WTC11 (cell line): ENCODE measurements at regions not wholly inside any gene's neighbourhood (a gene's known extent, or its start where the extent isn't known, plus 50 kb on each side); places are given as distances from the start of the nearest gene placed in this dataset.

ENCODE experiments used
- ATAC-seq: fragments of 200-7000 bp; cut with Tn5 transposase; 2 replicates; pipeline ENCODE4 v1.10.0; 2021; ENCODE audit warnings: mild to moderate bottlenecking, moderate library complexity
- CTCF ChIA-PET: fragments of 300-600 bp; sonication (Branson Sonifier 250); formaldehyde crosslinking; loops from one replicate; lab custom pipeline; 2021; ENCODE audit warnings: antibody characterized with exemption; lab: Charles Lee
- POLR2A ChIA-PET: fragments of 350-600 bp; sonication (Branson Sonifier 250); formaldehyde crosslinking; loops from one replicate; lab custom pipeline; 2021; ENCODE audit warnings: antibody characterized with exemption; lab: Charles Lee
- DNase-seq: peaks from one replicate; pipeline ENCODE4 v3.0.0; 2021; ENCODE audit warnings: low spot score
- H3K27ac Mint-ChIP-seq: 2 replicates; pipeline ENCODE4 v1.8.0; 2021; ENCODE audit warnings: mixed read lengths
- H3K27me3 Mint-ChIP-seq: 2 replicates; pipeline ENCODE4 v1.8.0; 2021; ENCODE audit warnings: low read depth, mild to moderate bottlenecking, moderate library complexity, mixed read lengths
- H3K36me3 Mint-ChIP-seq: 2 replicates; pipeline ENCODE4 v1.8.0; 2021; ENCODE audit warnings: mixed read lengths
- H3K4me1 Mint-ChIP-seq: 2 replicates; pipeline ENCODE4 v1.8.0; 2022; ENCODE audit warnings: mixed read lengths
- H3K4me3 Mint-ChIP-seq: 2 replicates; pipeline ENCODE4 v1.8.0; 2021; ENCODE audit warnings: mild to moderate bottlenecking, moderate library complexity, mixed read lengths
- H3K9me3 Mint-ChIP-seq: 2 replicates; pipeline ENCODE4 v1.8.0; 2021; ENCODE audit warnings: mixed read lengths
- CREM ChIP-seq: sonication (generic); formaldehyde crosslinking; IDR thresholded peaks from 2 replicates; pipeline ENCODE4 v1.8.1; 2022; ENCODE audit warnings: mild to moderate bottlenecking, missing genetic modification reagents, moderate library complexity
- CTCF ChIP-seq: fragments of 200-600 bp; IDR thresholded peaks from 2 replicates; pipeline ENCODE4 v1.8.0; 2022; ENCODE audit warnings: antibody characterized with exemption
- E2F1 ChIP-seq: sonication (generic); formaldehyde crosslinking; IDR thresholded peaks from 2 replicates; pipeline ENCODE4 v1.8.0; 2022; ENCODE audit warnings: mild to moderate bottlenecking, missing genetic modification reagents
- E2F4 ChIP-seq: sonication (generic); formaldehyde crosslinking; IDR thresholded peaks from 2 replicates; pipeline ENCODE4 v1.8.1; 2022; ENCODE audit warnings: low read depth, mild to moderate bottlenecking, moderate library complexity, missing genetic modification reagents, borderline replicate concordance
- ESRRA ChIP-seq: sonication (generic); formaldehyde crosslinking; IDR thresholded peaks from 2 replicates; pipeline ENCODE4 v1.8.1; 2022; ENCODE audit warnings: mild to moderate bottlenecking, missing genetic modification reagents, borderline replicate concordance
- FOXP1 ChIP-seq: sonication (generic); formaldehyde crosslinking; IDR thresholded peaks from 2 replicates; pipeline ENCODE4 v1.8.0; 2022; ENCODE audit warnings: missing genetic modification reagents, mild to moderate bottlenecking, moderate library complexity, borderline replicate concordance
- GRHL2 ChIP-seq: fragments of 250-450 bp; sonication (Bioruptor Pico); IDR thresholded peaks from 2 replicates; pipeline ENCODE4 v1.8.0; 2022; ENCODE audit warnings: mild to moderate bottlenecking, moderate library complexity; ENCODE audit not compliant: insufficient replicate concordance, severe bottlenecking
- MLX ChIP-seq: sonication (generic); formaldehyde crosslinking; IDR thresholded peaks from 2 replicates; pipeline ENCODE4 v1.8.1; 2023; ENCODE audit warnings: mild to moderate bottlenecking, missing genetic modification reagents, moderate library complexity
- MYBL2 ChIP-seq: sonication (generic); formaldehyde crosslinking; IDR thresholded peaks from 2 replicates; pipeline ENCODE4 v1.8.1; 2023; ENCODE audit warnings: mild to moderate bottlenecking, moderate library complexity, missing genetic modification reagents
- NFE2L1 ChIP-seq: sonication (generic); formaldehyde crosslinking; IDR thresholded peaks from 2 replicates; pipeline ENCODE4 v1.8.1; 2023; ENCODE audit warnings: missing genetic modification reagents
- NR1H2 ChIP-seq: sonication (generic); formaldehyde crosslinking; IDR thresholded peaks from 2 replicates; pipeline ENCODE4 v1.9.0; 2021; ENCODE audit warnings: mild to moderate bottlenecking, moderate library complexity, missing genetic modification reagents
- NR2C2 ChIP-seq: sonication (generic); formaldehyde crosslinking; IDR thresholded peaks from 2 replicates; pipeline ENCODE4 v1.8.0; 2022; ENCODE audit warnings: mild to moderate bottlenecking, missing genetic modification reagents
- NR3C1 ChIP-seq: sonication (generic); formaldehyde crosslinking; conservative IDR thresholded peaks from 2 replicates; pipeline ENCODE4 v1.8.1; 2023; ENCODE audit warnings: low read depth, mild to moderate bottlenecking, missing genetic modification reagents
- RORB ChIP-seq: fragments of 250-450 bp; sonication (Bioruptor Pico); IDR thresholded peaks from 2 replicates; pipeline ENCODE4 v1.9.0; 2021; ENCODE audit warnings: mild to moderate bottlenecking
- SMAD3 ChIP-seq: sonication (generic); formaldehyde crosslinking; IDR thresholded peaks from 2 replicates; pipeline ENCODE4 v1.8.0; 2022; ENCODE audit warnings: missing genetic modification reagents, mild to moderate bottlenecking, borderline replicate concordance
- SOX15 ChIP-seq: fragments of 250-450 bp; sonication (Bioruptor Pico); IDR thresholded peaks from 2 replicates; pipeline ENCODE4 v1.9.0; 2021; ENCODE audit warnings: mild to moderate bottlenecking
- TEAD1 ChIP-seq: sonication (generic); formaldehyde crosslinking; IDR thresholded peaks from 2 replicates; pipeline ENCODE4 v1.8.0; 2022; ENCODE audit warnings: mild to moderate bottlenecking, missing genetic modification reagents
- TP53 ChIP-seq: sonication (generic); formaldehyde crosslinking; IDR thresholded peaks from 2 replicates; pipeline ENCODE4 v1.8.1; 2023; ENCODE audit warnings: mild to moderate bottlenecking, missing genetic modification reagents
- ZNF219 ChIP-seq: sonication (generic); formaldehyde crosslinking; IDR thresholded peaks from 2 replicates; pipeline ENCODE4 v1.8.0; 2023; ENCODE audit warnings: missing genetic modification reagents, mild to moderate bottlenecking, borderline replicate concordance
- ZNF671 ChIP-seq: fragments of 250-450 bp; sonication (Bioruptor Pico); IDR thresholded peaks from 2 replicates; pipeline ENCODE4 v1.8.0; 2021; ENCODE audit warnings: mild to moderate bottlenecking
- TF ChIP-seq, protein P1 (sequence below): fragments of 250-450 bp; sonication (Bioruptor Pico); conservative IDR thresholded peaks from 2 replicates; pipeline ENCODE4 v1.9.0; 2021; ENCODE audit warnings: mild to moderate bottlenecking
- TF ChIP-seq, protein P2 (sequence below): fragments of 250-450 bp; sonication (Bioruptor Pico); IDR thresholded peaks from 2 replicates; pipeline ENCODE4 v1.9.0; 2021; ENCODE audit warnings: moderate library complexity, mild to moderate bottlenecking, inconsistent platforms, borderline replicate concordance
- TF ChIP-seq, protein P3 (sequence below): sonication (generic); formaldehyde crosslinking; IDR thresholded peaks from 2 replicates; pipeline ENCODE4 v1.8.0; 2022; ENCODE audit warnings: mild to moderate bottlenecking, missing genetic modification reagents
- TF ChIP-seq, protein P4 (sequence below): sonication (generic); formaldehyde crosslinking; IDR thresholded peaks from 2 replicates; pipeline ENCODE4 v1.8.0; 2023; ENCODE audit warnings: missing genetic modification reagents, mild to moderate bottlenecking, borderline replicate concordance

- Mint-ChIP-seq H3K9me3 (peaks cover 2% of the 10 kb centered on the region; the same call in 1 of the 2 replicates), H3K4me1 (no peaks in the 10 kb centered on the region), H3K27ac (no peak overlapping the region), H3K4me3 (no peak overlapping the region), H3K27me3 (peaks cover 4% of the 10 kb centered on the region; the same call in 1 of the 2 replicates), H3K36me3 (no peaks in the 10 kb centered on the region; the same call in 1 of the 2 replicates)
- no peak for DNase-seq
- TF ChIP-seq, protein P1, sequence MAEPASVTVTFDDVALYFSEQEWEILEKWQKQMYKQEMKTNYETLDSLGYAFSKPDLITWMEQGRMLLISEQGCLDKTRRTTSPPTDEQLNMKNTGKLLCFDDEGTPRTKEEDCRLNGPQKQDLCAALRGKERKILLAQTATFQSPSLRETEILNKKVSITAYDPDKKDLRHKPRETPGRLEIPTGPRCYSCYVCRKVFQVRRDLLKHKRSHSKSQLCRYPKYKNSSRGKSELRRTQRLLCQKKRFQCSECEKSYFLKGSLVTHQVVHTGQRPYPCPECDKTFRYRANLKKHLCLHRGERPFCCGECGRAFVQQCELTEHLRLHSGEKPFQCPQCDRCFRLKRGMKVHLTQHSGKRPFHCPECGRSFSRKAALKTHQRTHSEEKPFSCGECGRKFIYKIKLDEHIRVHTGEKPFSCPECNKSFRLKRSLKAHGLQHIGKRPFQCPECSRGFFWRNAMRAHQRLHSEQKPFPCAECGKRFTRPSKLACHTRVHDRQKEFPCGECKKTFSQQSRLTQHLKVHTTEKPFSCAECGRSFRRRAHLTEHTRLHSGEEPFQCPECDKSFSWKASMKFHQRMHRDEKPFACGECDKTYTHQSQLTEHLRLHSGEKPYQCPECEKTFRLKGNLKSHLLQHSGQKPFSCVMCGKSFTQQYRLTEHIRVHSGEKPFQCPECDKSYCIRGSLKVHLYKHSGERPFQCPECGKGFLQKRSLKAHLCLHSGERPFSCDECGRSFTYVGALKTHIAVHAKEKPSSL (CRISPR knock-in tag), result no peak
- TF ChIP-seq, protein P2, sequence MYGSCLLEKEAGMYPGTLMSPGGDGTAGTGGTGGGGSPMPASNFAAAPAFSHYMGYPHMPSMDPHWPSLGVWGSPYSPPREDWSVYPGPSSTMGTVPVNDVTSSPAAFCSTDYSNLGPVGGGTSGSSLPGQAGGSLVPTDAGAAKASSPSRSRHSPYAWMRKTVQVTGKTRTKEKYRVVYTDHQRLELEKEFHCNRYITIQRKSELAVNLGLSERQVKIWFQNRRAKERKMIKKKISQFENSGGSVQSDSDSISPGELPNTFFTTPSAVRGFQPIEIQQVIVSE, result no peak
- TF ChIP-seq CTCF (no peak), E2F1 (CRISPR knock-in tag) (no peak), ZNF219 (CRISPR knock-in tag) (no peak), TEAD1 (no peak), SOX15 (CRISPR knock-in tag) (no peak), CREM (CRISPR knock-in tag) (no peak), NR2C2 (no peak), MYBL2 (CRISPR knock-in tag) (no peak), NR3C1 (no peak), RORB (CRISPR knock-in tag) (no peak)
- TF ChIP-seq, protein P3, sequence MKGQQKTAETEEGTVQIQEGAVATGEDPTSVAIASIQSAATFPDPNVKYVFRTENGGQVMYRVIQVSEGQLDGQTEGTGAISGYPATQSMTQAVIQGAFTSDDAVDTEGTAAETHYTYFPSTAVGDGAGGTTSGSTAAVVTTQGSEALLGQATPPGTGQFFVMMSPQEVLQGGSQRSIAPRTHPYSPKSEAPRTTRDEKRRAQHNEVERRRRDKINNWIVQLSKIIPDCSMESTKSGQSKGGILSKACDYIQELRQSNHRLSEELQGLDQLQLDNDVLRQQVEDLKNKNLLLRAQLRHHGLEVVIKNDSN (CRISPR knock-in tag), result no peak
- TF ChIP-seq, protein P4, sequence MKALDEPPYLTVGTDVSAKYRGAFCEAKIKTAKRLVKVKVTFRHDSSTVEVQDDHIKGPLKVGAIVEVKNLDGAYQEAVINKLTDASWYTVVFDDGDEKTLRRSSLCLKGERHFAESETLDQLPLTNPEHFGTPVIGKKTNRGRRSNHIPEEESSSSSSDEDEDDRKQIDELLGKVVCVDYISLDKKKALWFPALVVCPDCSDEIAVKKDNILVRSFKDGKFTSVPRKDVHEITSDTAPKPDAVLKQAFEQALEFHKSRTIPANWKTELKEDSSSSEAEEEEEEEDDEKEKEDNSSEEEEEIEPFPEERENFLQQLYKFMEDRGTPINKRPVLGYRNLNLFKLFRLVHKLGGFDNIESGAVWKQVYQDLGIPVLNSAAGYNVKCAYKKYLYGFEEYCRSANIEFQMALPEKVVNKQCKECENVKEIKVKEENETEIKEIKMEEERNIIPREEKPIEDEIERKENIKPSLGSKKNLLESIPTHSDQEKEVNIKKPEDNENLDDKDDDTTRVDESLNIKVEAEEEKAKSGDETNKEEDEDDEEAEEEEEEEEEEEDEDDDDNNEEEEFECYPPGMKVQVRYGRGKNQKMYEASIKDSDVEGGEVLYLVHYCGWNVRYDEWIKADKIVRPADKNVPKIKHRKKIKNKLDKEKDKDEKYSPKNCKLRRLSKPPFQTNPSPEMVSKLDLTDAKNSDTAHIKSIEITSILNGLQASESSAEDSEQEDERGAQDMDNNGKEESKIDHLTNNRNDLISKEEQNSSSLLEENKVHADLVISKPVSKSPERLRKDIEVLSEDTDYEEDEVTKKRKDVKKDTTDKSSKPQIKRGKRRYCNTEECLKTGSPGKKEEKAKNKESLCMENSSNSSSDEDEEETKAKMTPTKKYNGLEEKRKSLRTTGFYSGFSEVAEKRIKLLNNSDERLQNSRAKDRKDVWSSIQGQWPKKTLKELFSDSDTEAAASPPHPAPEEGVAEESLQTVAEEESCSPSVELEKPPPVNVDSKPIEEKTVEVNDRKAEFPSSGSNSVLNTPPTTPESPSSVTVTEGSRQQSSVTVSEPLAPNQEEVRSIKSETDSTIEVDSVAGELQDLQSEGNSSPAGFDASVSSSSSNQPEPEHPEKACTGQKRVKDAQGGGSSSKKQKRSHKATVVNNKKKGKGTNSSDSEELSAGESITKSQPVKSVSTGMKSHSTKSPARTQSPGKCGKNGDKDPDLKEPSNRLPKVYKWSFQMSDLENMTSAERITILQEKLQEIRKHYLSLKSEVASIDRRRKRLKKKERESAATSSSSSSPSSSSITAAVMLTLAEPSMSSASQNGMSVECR (CRISPR knock-in tag), result no peak
- ATAC-seq, result no peak
- CTCF ChIA-PET, result no interaction called here
- POLR2A ChIA-PET, result no interaction called here
Measured at GRCh38 chr2:235279965-235280364, 213.9 kb upstream of the AGAP1 start.

DNA sequence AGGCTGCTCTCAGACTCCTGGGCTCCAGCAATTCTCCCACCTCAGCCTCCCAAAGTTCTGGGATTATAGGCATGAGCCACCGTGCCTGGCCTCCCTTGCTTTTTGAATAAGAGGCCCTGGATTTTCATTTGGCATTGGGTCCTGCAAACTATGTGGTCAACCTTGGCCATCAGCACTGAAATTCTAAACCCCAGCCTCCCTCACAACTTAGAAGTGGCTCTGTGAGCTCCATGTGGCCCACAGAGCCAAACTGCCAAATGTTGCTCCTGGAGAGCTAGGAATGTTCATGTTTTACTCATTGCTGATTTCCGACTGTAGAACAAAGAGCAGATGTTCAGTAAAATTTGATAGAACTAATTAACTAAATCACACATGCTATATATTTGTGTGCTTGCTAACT lies 210.6 kb upstream of the AGAP1 start:
- Mint-ChIP-seq H3K4me1 (no peaks in the 10 kb centered on the region), H3K36me3 (no peaks in the 10 kb centered on the region), H3K9me3 (no peaks in the 10 kb centered on the region), H3K4me3 (no peak overlapping the region), H3K27me3 (peaks cover 3% of the 10 kb centered on the region; the same call in 1 of the 2 replicates), H3K27ac (no peak overlapping the region)
- ATAC-seq (no peak), DNase-seq (no peak)
- POLR2A ChIA-PET, result no interaction called here
- CTCF ChIA-PET, result interaction anchor here (1.4 kb wide), 1 partner anchor 147 kb away, joined by 4 read pairs; no protein-coding TSS in a partner anchor
- TF ChIP-seq NR1H2 (CRISPR knock-in tag) (no peak), ZNF671 (no peak), NFE2L1 (CRISPR knock-in tag) (no peak), MLX (no peak), ESRRA (CRISPR knock-in tag) (no peak), E2F4 (CRISPR knock-in tag) (no peak), GRHL2 (CRISPR knock-in tag) (no peak), FOXP1 (no peak), SMAD3 (CRISPR knock-in tag) (no peak), TP53 (no peak)
